K562 (cell line): ENCODE measurements at regions not wholly inside any gene's neighbourhood (a gene's known extent, or its start where the extent isn't known, plus 50 kb on each side); places are given as distances from the start of the nearest gene placed in this dataset.

Experiments
- ATAC-seq: fragments of 200-7000 bp; cut with Tn5 transposase; 3 replicates; pipeline ENCODE4 v1.9.1; 2020; ENCODE audit warnings: moderate library complexity
- BruUV-seq: library from RNA; stranded (reverse); fragments of 400-500 nt; replicated peaks from 2 replicates; lab custom pipeline; 2021; lab: Mats Ljungman, UMichigan
- CTCF ChIA-PET: fragments of 300-600 bp; formaldehyde crosslinking; extraction: SDS; loops from one replicate; lab custom pipeline; 2021; ENCODE audit warnings: low intra/inter-chr PET ratio; lab: Yijun Ruan, JAX
- POLR2A ChIA-PET: fragments of 300-600, 350-650 bp; sonication (Branson Sonifier 250); formaldehyde crosslinking; extraction: SDS; loops from one replicate; lab custom pipeline; 2021; ENCODE audit warnings: antibody characterized with exemption, inconsistent platforms; lab: Yijun Ruan, JAX
- DNase-seq, 4 experiments: peaks; one replicate each; pipeline versions ENCODE4 v3.0.0 to v3.0.0-alpha.2; 2011 to 2018; ENCODE audit warnings: low spot score in 3 of 4, mixed read lengths in 3 of 4; ENCODE audit errors: extremely low read depth in 1 of 4
- FAIRE-seq: peaks from 2 replicates; lab custom pipeline; 2011; peaks lifted over from hg19 to GRCh38; lab: Jason Lieb, UNC
- H2AFZ ChIP-seq: 2 replicates; pipeline ENCODE4 v1.6.0; 2011; ENCODE audit warnings: low read depth, low read length, control low read depth, inconsistent platforms
- H3K27ac ChIP-seq: fragments of 200-600 bp; 3 replicates; pipeline ENCODE4 v1.8.0; 2011; ENCODE audit warnings: low read depth, mild to moderate bottlenecking, control low read depth, inconsistent platforms, low read length, moderate library complexity, mixed read lengths; ENCODE audit errors: extremely low read depth
- H3K27me3 ChIP-seq, 2 experiments: fragments of 300-600 bp in 1 of 2; 2 replicates in 1 of 2; 3 replicates in 1 of 2; pipeline versions ENCODE4 v1.6.0 to v1.8.0; 2011; ENCODE audit warnings: inconsistent platforms in 2 of 2, low read length in 2 of 2, mild to moderate bottlenecking in 1 of 2, mixed read lengths in 1 of 2, moderate library complexity in 1 of 2; ENCODE audit not compliant: control insufficient read depth in 2 of 2, insufficient read depth in 2 of 2
- H3K36me3 ChIP-seq: fragments of 300-600 bp; 3 replicates; pipeline ENCODE4 v1.8.0; 2011; ENCODE audit warnings: mild to moderate bottlenecking, low read length, inconsistent platforms; ENCODE audit not compliant: control insufficient read depth, insufficient read depth
- H3K4me1 ChIP-seq, 2 experiments: fragments of 200-600 bp in 1 of 2; replicated peaks in 1 of 2; 2 replicates in 1 of 2; 3 replicates in 1 of 2; pipeline versions ENCODE4 v1.5.1 to v1.8.0; 2011; ENCODE audit warnings: inconsistent platforms in 2 of 2, low read length in 2 of 2, mild to moderate bottlenecking in 1 of 2, mixed read lengths in 1 of 2, moderate library complexity in 1 of 2; ENCODE audit not compliant: control insufficient read depth in 2 of 2, insufficient read depth in 2 of 2
- H3K4me2 ChIP-seq: 2 replicates; pipeline ENCODE4 v1.6.1; 2011; ENCODE audit warnings: low read length, control low read depth, inconsistent platforms, mixed read lengths; ENCODE audit not compliant: insufficient read depth
- H3K4me3 ChIP-seq: fragments of 200-600 bp; sonication (generic), shearing (Covaris generic); 2 replicates; pipeline ENCODE4 v1.5.1; 2016; ENCODE audit warnings: control low read depth, inconsistent platforms
- H3K79me2 ChIP-seq: fragments of 200-600 bp; 3 replicates; pipeline ENCODE4 v1.8.0; 2011; ENCODE audit warnings: low read length, inconsistent platforms; ENCODE audit not compliant: control insufficient read depth, insufficient read depth
- H3K9ac ChIP-seq, 2 experiments: 2 replicates each; pipeline versions ENCODE4 v1.6.0 to v1.6.1; 2011; ENCODE audit warnings: low read depth in 2 of 2, low read length in 2 of 2, control low read depth in 1 of 2, inconsistent platforms in 1 of 2, mild to moderate bottlenecking in 1 of 2, mixed read lengths in 1 of 2; ENCODE audit not compliant: insufficient read depth in 1 of 2
- H3K9me1 ChIP-seq: one replicate; pipeline ENCODE4 v1.6.0; 2011; ENCODE audit warnings: inconsistent platforms, mild to moderate bottlenecking, low read length, moderate library complexity; ENCODE audit not compliant: control insufficient read depth, insufficient read depth
- H3K9me3 ChIP-seq: replicated peaks from 2 replicates; pipeline ENCODE4 v1.5.1; 2011; ENCODE audit warnings: low read depth, low read length, inconsistent platforms; ENCODE audit not compliant: control insufficient read depth, insufficient read depth
- H4K20me1 ChIP-seq: replicated peaks from 2 replicates; pipeline ENCODE4 v1.6.1; 2011; ENCODE audit warnings: low read length, inconsistent platforms, mixed read lengths; ENCODE audit not compliant: control insufficient read depth, insufficient read depth
- BRCA1 ChIP-seq, 2 experiments: fragments of 450-650 bp in 1 of 2; sonication (generic) in 1 of 2; formaldehyde crosslinking in 1 of 2; IDR thresholded peaks; 2 replicates each; pipeline versions ENCODE4 v1.5.0 to v1.6.1; 2017 to 2020; ENCODE audit warnings: mild to moderate bottlenecking in 1 of 2, missing genetic modification reagents in 1 of 2
- DMBX1 ChIP-seq: fragments of 250-450 bp; sonication (Bioruptor Pico); IDR thresholded peaks from 2 replicates; pipeline ENCODE4 v1.8.0; 2022; ENCODE audit warnings: inconsistent platforms, mild to moderate bottlenecking, moderate library complexity, borderline replicate concordance
- KLF10 ChIP-seq: fragments of 250-450 bp; sonication (Bioruptor Pico); IDR thresholded peaks from 2 replicates; pipeline ENCODE4 v1.6.1; 2021; ENCODE audit warnings: matching md5 sums
- PPARD ChIP-seq: fragments of 250-450 bp; sonication (Bioruptor Pico); IDR thresholded peaks from 2 replicates; pipeline ENCODE4 v1.8.0; 2022; ENCODE audit warnings: inconsistent platforms, mild to moderate bottlenecking, moderate library complexity
- SAFB ChIP-seq: fragments of 200-400 bp; formaldehyde crosslinking; IDR thresholded peaks from 2 replicates; pipeline ENCODE4 v1.6.1; 2017; ENCODE audit warnings: low read depth, low read length, borderline replicate concordance
- YBX1 ChIP-seq: fragments of 450-650 bp; IDR thresholded peaks from 2 replicates; pipeline ENCODE4 v1.7.1; 2016; ENCODE audit warnings: mild to moderate bottlenecking
- WGBS: fragments of 100-300 bp; shearing (Covaris generic); methylation state at CpG from one replicate; pipeline ENCODE4 v1.1.6; 2016; ENCODE audit warnings: low coverage, mixed read lengths; ENCODE audit not compliant: insufficient coverage; ENCODE audit errors: missing lambda C conversion rate; 5-methylcytosine and 5-hydroxymethylcytosine counted together
- in situ Hi-C: fragments of 300-500 bp; cut with MboI; formaldehyde crosslinking; loops from 4 replicates; pipeline ENCODE4 v1.15.0; 2018; ENCODE audit warnings: inconsistent platforms, mixed read lengths
- intact Hi-C: fragments of 100-400 bp; cut with micrococcal nuclease; formaldehyde crosslinking; loops from 2 replicates; pipeline ENCODE4 v1.14.2; 2022
- TF ChIP-seq, protein P1 (sequence below): sonication (generic); formaldehyde crosslinking; IDR thresholded peaks from 2 replicates; pipeline ENCODE4 v1.8.1; 2023; ENCODE audit warnings: missing genetic modification reagents, mild to moderate bottlenecking, borderline replicate concordance

DNA sequence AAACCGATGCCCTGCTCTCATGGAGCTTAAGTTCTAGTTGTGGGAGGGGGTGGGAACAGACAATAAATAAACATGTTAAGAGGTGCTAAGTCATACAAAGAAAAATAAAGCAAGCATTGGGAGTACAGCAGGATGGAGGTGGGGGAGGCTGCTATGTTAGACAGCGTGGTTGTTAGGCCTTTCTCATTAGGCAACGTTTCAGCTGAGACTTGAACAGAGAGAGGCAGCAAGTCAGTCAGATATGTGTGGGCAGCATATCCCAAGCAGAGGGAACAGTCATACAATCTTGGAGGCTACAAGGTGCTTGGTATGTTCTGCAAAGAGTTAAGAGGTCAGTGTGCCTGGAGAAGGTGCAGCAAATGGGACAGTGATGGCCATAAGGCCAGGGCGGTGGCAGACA, 97.7 kb upstream of the CCDC196 start:
- Histone ChIP-seq H3K36me3 (no peaks in the 10 kb centered on the region), H4K20me1 (no peaks in the 10 kb centered on the region), H3K4me3 (no peak overlapping the region), H3K9me3 (no peaks in the 10 kb centered on the region), H3K79me2 (no peaks in the 10 kb centered on the region), H3K4me2 (no peak overlapping the region), H3K9me1 (no peaks in the 10 kb centered on the region), H3K4me1 (no peaks in the 10 kb centered on the region), H2AFZ (no peak overlapping the region), H3K9ac (no peak overlapping the region), H3K27me3 (no peaks in the 10 kb centered on the region), H3K27ac (no peak overlapping the region)
- DNase-seq (no peak), FAIRE-seq (no peak), ATAC-seq (no peak)
- intact Hi-C loops (no loop called here), in situ Hi-C loops (no loop called here)
- BruUV-seq = no TSS peak
- ChIA-PET CTCF (no interaction called here), POLR2A (no interaction called here)
- WGBS = 0% methylated on average over 3 of the region's 4 CpGs
- no peak for TF ChIP-seq DMBX1
- no peak for TF ChIP-seq YBX1
- no peak for TF ChIP-seq BRCA1 (IDR thresholded peaks at IDR 0.05)
- TF ChIP-seq BRCA1 (CRISPR knock-in tag; IDR thresholded peaks at IDR 0.05) = no peak
- TF ChIP-seq KLF10 (CRISPR knock-in tag) = no peak
- TF ChIP-seq PPARD (CRISPR knock-in tag) = no peak
- no peak for TF ChIP-seq SAFB
- TF ChIP-seq, protein P1, sequence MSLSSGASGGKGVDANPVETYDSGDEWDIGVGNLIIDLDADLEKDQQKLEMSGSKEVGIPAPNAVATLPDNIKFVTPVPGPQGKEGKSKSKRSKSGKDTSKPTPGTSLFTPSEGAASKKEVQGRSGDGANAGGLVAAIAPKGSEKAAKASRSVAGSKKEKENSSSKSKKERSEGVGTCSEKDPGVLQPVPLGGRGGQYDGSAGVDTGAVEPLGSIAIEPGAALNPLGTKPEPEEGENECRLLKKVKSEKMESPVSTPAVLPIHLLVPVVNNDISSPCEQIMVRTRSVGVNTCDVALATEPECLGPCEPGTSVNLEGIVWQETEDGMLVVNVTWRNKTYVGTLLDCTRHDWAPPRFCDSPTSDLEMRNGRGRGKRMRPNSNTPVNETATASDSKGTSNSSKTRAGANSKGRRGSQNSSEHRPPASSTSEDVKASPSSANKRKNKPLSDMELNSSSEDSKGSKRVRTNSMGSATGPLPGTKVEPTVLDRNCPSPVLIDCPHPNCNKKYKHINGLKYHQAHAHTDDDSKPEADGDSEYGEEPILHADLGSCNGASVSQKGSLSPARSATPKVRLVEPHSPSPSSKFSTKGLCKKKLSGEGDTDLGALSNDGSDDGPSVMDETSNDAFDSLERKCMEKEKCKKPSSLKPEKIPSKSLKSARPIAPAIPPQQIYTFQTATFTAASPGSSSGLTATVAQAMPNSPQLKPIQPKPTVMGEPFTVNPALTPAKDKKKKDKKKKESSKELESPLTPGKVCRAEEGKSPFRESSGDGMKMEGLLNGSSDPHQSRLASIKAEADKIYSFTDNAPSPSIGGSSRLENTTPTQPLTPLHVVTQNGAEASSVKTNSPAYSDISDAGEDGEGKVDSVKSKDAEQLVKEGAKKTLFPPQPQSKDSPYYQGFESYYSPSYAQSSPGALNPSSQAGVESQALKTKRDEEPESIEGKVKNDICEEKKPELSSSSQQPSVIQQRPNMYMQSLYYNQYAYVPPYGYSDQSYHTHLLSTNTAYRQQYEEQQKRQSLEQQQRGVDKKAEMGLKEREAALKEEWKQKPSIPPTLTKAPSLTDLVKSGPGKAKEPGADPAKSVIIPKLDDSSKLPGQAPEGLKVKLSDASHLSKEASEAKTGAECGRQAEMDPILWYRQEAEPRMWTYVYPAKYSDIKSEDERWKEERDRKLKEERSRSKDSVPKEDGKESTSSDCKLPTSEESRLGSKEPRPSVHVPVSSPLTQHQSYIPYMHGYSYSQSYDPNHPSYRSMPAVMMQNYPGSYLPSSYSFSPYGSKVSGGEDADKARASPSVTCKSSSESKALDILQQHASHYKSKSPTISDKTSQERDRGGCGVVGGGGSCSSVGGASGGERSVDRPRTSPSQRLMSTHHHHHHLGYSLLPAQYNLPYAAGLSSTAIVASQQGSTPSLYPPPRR = no peak
